Esophagus muscularis mucosa (tissue), 4 donors: ENCODE measurements at regions not wholly inside any gene's neighbourhood (a gene's known extent, or its start where the extent isn't known, plus 50 kb on each side); places are given as distances from the start of the nearest gene placed in this dataset.

Experiments used
- DNase-seq: peaks from one replicate; pipeline ENCODE4 v3.0.0-alpha.2; 2017; ENCODE audit errors: extremely low spot score
- H3K27ac ChIP-seq, 4 donors: fragments of 200-600 bp; sonication (generic); replicated peaks in 1 of 4; 1 replicate in 3 of 4; 2 replicates in 1 of 4; pipeline ENCODE4 v1.5.1; 2016 to 2019; ENCODE audit warnings: mild to moderate bottlenecking in 1 of 4
- H3K27me3 ChIP-seq, 4 donors: fragments of 200-600 bp; sonication (generic); one replicate each; pipeline versions ENCODE4 v1.5.1 to v1.6.0; 2016 to 2019
- H3K36me3 ChIP-seq, 4 donors: fragments of 200-600 bp; sonication (generic); one replicate each; pipeline ENCODE4 v1.5.1; 2016 to 2019
- H3K4me1 ChIP-seq, 4 donors: fragments of 200-600 bp; sonication (generic); one replicate each; pipeline ENCODE4 v1.5.1; 2016 to 2019
- H3K4me3 ChIP-seq, 4 donors: fragments of 200-600 bp; sonication (generic); 1 replicate in 2 of 4; 2 replicates in 2 of 4; pipeline ENCODE4 v1.5.1; 2016 to 2019; ENCODE audit warnings: mild to moderate bottlenecking in 4 of 4, moderate library complexity in 1 of 4
- H3K9me3 ChIP-seq, 4 donors: fragments of 200-600 bp; sonication (generic); 1 replicate in 3 of 4; 2 replicates in 1 of 4; pipeline ENCODE4 v1.5.1; 2016 to 2019
- CTCF ChIP-seq, 3 experiments: fragments of 200-600 bp in 2 of 3; fragments of 450-650 bp in 1 of 3; sonication (generic) in 2 of 3; IDR thresholded peaks; one replicate each; pipeline ENCODE4 v1.5.1; 2017 to 2019; ENCODE audit warnings: antibody characterized with exemption in 3 of 3, mild to moderate bottlenecking in 2 of 3, moderate library complexity in 1 of 3
- EP300 ChIP-seq: sonication (generic); formaldehyde crosslinking; IDR thresholded peaks from one replicate; pipeline ENCODE4 v1.6.1; 2017; ENCODE audit warnings: antibody characterized with exemption
- POLR2A ChIP-seq: fragments of 450-650 bp; IDR thresholded peaks from one replicate; pipeline ENCODE4 v1.6.1; 2017; ENCODE audit warnings: antibody characterized with exemption, moderate library complexity, mild to moderate bottlenecking, low read depth
- POLR2AphosphoS5 ChIP-seq, 2 donors: sonication (generic); formaldehyde crosslinking; IDR thresholded peaks; one replicate each; pipeline ENCODE4 v1.6.1; 2017; ENCODE audit warnings: antibody characterized with exemption in 2 of 2
- WGBS: methylation state at CpG from one replicate; pipeline ENCODE4 v1.1.5; 2018; 5-methylcytosine and 5-hydroxymethylcytosine counted together
- intact Hi-C: fragments of 100-400 bp; cut with DNase I; formaldehyde crosslinking; loops from one replicate; pipeline ENCODE4 v1.15.1; 2023

- intact Hi-C loops, result no loop called here
- Histone ChIP-seq H3K27me3 (peaks cover 0 to 73% (median 11%) of the 10 kb centered on the region in 4 donors), H3K36me3 (no peaks in the 10 kb centered on the region), H3K27ac (no peak overlapping the region), H3K4me1 (no peaks in the 10 kb centered on the region), H3K9me3 (peaks cover 0 to 14% (median 0%) of the 10 kb centered on the region in 4 donors), H3K4me3 (no peak overlapping the region)
- WGBS, result 58% methylated on average over 20 of the region's 20 CpGs
- no peak for DNase-seq
- TF ChIP-seq POLR2A (no peak), POLR2AphosphoS5 (IDR thresholded peaks at IDR 0.05) (no peak), EP300 (no peak), CTCF (IDR thresholded peaks at IDR 0.05) (no peak)
These were observed 80.1 kb downstream of the UBIAD1 start for GRCh38 chr1:11352816-11353799.

- TF ChIP-seq CTCF (IDR thresholded peaks at IDR 0.05), result no peak
- no peak for TF ChIP-seq EP300
- no peak for TF ChIP-seq POLR2AphosphoS5 (IDR thresholded peaks at IDR 0.05)
- no peak for TF ChIP-seq POLR2A
- DNase-seq, result no peak
- intact Hi-C loops, result no loop called here
- Histone ChIP-seq H3K4me1 (no peaks in the 10 kb centered on the region), H3K27me3 (peaks cover 0 to 81% (median 11%) of the 10 kb centered on the region in 4 donors), H3K9me3 (peaks cover 0 to 14% (median 0%) of the 10 kb centered on the region in 4 donors), H3K27ac (no peak overlapping the region), H3K4me3 (no peak overlapping the region), H3K36me3 (no peaks in the 10 kb centered on the region)
- 48% methylated on average over 7 of the region's 7 CpGs for WGBS
These were observed 82.0 kb downstream of the UBIAD1 start for GRCh38 chr1:11354893-11355553.

GRCh38 chr1:11355559-11356475, 82.8 kb downstream of the UBIAD1 start:
- no peak for DNase-seq
- no peaks in the 10 kb centered on the region for H3K36me3 ChIP-seq
- no peaks in the 10 kb centered on the region for H3K4me1 ChIP-seq
- no peak for TF ChIP-seq CTCF (IDR thresholded peaks at IDR 0.05)
- no peak for TF ChIP-seq POLR2A
- TF ChIP-seq POLR2AphosphoS5 (IDR thresholded peaks at IDR 0.05), result no peak
- no peak for TF ChIP-seq EP300
- no peak overlapping the region for H3K4me3 ChIP-seq
- WGBS, result 33% methylated on average over 12 of the region's 21 CpGs
- intact Hi-C loops, result no loop called here
- peaks cover 0 to 81% (median 11%) of the 10 kb centered on the region in 4 donors for H3K27me3 ChIP-seq
- no peak overlapping the region for H3K27ac ChIP-seq
- H3K9me3 ChIP-seq, result peaks cover 0 to 7% (median 0%) of the 10 kb centered on the region in 4 donors

- no peak for TF ChIP-seq POLR2AphosphoS5 (IDR thresholded peaks at IDR 0.05)
- no peak for TF ChIP-seq EP300
- no peak for TF ChIP-seq CTCF (IDR thresholded peaks at IDR 0.05)
- no peak for TF ChIP-seq POLR2A
- 54% methylated on average over 14 of the region's 15 CpGs for WGBS
- Histone ChIP-seq H3K27me3 (peaks cover 0 to 89% (median 11%) of the 10 kb centered on the region in 4 donors), H3K9me3 (no peaks in the 10 kb centered on the region), H3K4me1 (no peaks in the 10 kb centered on the region), H3K4me3 (no peak overlapping the region), H3K36me3 (no peaks in the 10 kb centered on the region), H3K27ac (no peak overlapping the region)
- intact Hi-C loops, result no loop called here
- DNase-seq, result no peak
These were observed 84.3 kb downstream of the UBIAD1 start for GRCh38 chr1:11357276-11357675.
